GM21717 (cell line): ENCODE measurements at regions not wholly inside any gene's neighbourhood (a gene's known extent, or its start where the extent isn't known, plus 50 kb on each side); places are given as distances from the start of the nearest gene placed in this dataset.
"Not testable (repeated sequence)": the region's sequence is repeated elsewhere in the genome, so short reads cannot be mapped to it uniquely, and the experiment has no call there.

Experiments
- ATAC-seq: cut with Tn5 transposase; IDR thresholded peaks from one replicate; pipeline ENCODE4 v1.9.1; 2021; ENCODE audit warnings: mild to moderate bottlenecking, moderate library complexity; ENCODE audit not compliant: unreplicated experiment

DNA sequence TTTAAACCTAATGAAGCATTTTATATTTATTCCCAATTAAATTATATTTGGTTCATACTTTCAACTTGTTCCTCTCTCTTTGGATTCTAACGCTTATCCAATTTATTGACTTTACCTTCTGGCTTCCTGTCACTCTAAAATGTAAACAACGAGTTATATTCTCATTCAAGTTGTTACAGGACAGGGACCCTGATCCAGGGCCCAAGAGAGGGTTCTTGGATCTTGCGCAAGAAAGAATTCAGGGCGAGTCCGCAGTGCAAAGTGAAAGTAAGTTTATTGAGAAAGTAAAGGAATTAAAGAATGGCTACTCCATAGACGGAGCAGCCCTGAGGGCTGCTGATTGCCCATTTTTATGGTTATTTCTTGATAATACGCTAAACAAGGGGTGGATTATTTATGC is 405.6 kb upstream of the API5 start:
- ATAC-seq = no peak

DNA sequence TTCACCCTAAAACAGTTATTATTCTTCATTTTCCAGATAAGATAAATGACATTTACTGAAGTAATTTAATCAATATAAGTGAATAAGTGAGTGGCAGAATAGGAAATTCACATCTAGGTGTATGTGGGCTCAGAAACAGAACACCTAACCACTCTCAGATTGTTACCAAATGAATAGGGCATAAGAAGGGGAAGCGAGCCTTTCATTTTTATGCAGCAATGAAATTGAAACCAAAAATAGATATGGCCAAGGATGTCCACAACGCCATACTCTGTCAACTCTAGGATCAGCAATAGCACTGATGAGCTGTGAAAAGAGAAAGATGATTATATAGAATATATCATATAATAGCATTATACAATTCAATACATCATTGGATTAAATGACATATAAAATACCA is 398.1 kb upstream of the API5 start:
- peak; percentile 81 for ATAC-seq

DNA sequence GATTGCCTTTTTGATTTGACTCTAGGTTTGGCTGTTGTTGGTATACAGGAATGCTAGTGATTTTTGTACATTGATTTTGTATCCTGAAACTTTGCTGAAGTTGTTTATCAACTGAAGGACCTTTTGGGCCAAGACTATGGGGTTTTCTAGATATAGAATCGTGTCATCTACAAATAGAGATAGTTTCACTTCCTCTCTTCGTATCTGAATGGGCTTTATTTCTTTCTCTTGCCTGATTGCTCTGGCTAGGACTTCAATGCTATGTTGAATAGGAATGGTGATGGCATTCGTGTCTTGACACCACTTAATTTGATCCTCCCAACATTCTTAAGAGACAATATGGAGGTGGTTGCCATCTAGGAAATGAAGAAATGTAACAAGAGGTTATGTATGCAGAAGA is 388.1 kb upstream of the API5 start:
- no peak for ATAC-seq

DNA sequence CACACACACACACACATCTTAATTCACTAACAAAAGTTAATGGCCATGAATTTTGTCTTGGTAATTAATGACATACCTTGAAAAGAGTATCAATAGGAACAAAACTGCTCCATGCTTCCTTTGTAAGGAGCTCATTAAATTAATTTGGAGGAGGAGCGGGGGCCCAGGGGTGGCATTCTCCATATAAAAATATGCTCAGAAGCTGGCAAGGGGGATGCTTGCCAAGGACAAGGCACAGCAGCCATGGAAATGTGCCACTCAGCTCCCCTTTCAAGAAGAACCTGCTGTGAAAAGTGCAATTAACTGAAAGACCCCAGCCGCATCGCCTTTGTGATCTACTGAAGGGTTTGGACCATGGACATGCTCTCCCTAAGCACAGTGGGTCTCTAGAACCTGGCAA is 385.9 kb upstream of the API5 start:
- no peak for ATAC-seq

DNA sequence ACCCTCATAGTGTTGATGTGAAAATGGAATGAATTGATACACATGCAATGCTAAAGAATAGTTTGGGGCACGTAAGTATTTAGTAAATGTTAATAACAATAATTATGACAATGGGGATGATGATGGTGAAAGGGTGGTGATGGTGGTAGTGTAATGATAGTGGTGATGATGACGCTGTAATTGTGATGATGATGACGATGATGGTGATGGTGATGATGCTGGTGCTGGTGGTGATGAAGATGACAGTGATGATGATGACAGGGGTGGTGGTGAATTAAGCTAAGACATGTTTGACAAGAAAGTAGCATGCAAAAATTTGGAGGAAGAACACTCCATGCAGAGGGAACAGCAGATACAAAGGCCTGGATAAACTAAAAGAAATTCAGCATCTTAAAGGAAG is 364.4 kb upstream of the API5 start:
- no peak for ATAC-seq

DNA sequence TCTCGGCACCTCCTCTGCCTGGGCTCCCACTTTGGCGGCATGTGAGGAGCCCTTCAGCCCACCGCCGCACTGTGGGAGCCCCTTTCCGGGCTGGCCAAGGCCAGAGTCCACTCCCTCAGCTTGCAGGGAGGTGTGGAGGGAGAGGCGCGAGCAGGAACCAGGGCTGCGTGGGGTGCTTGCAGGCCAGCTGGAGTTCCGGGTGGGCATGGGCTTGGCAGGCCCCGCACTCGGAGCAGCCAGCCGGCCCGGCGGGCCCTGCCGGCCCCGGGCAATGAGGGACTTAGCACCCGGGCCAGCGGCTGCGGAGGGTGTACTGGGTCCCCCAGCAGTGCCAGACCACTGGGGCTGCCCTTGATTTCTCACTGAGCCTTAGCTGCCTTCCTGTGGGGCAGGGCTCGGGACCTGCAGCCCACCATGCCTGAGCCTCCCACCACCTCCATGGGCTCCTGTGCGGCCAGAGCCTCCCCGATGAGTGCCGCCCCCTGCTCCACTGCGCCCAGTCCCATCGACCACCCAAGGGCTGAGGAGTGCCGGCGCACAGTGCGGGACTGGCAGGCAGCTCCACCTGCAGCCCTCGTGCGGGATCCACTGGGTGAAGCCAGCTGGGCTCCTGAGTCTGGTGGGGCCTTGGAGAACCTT is 361.9 kb upstream of the API5 start:
- ATAC-seq = not testable (repeated sequence)

DNA sequence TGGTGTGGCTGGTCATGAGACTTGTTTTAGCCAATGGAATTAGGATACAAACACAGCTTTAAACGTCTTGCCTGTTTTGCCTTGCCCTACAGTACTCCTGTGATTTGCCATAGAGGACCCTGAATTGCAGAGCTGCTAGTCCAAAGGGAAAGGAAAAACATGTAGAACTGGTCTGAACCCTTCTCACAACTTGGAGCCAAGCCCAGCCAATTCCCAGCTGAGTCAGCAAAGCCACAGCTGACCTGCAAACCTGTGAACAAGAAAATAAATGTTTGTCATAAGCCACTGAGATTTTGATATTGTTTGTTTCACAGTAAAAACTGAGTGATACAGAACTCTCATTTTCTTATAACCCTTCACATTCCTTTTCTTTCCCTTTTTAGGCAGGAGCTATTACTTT is 360.5 kb upstream of the API5 start:
- ATAC-seq = no peak

DNA sequence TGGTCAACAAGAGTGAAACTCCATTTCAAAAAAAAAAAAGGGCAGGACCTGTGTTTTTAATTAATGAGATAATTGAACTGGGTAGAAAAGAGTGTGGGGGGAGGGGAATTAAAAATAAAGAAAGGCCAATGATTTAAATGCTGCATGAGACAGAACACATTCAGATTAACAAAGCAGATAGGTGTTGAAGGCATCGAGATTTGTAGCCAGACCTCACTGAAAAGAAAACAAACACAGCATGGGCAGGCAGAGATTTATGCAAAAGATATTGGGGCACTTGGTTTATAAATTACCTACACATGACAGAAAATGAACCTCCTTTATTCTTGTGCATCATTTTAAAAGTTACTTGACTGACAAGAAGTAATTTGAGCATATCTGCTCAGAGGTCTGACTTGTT is 354.0 kb upstream of the API5 start:
- no peak for ATAC-seq

DNA sequence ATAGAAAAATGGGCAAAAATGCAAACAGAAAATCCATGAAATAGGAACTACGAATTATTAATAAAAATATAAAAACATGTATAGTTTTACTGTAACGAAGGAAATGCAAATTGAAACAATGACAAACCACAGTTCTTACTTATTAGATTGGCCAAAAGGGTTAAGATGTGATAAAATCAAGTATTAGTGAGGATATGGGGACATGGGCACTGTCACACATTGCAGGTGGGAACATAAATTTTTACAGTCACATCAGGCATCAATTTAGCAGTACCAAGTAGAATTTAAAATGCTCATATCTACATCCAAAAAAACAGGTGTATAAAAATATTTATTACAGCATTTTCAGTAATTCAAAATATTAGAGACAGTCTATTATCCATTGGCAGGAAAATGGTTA is 353.2 kb upstream of the API5 start:
- ATAC-seq = no peak

DNA sequence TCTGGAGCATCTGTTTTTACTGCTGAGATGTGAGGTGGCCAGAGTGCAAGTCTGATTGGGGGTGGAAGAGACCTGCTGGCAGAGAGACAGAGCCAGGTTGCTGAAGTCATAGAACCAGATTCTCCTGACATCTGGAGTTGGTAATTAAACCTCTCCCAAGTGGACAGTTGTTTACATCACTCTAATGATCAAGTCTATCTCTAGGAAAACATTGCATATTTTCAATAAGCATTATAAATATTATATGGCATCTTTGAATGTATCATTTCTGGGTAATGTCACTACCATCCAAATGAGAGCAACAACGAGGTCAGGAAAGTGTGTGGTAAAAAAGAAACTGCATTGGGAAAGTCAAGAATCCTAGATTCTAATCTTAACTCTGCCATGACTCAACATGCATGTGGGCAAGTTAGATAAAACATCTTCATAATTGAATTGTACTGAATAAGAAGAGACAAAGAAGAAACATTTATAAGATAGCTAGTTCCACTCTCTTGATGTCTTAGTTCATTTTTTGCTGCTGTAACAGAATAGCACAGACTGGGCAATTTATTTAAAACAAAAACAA is 351.2 kb upstream of the API5 start:
- no peak for ATAC-seq

DNA sequence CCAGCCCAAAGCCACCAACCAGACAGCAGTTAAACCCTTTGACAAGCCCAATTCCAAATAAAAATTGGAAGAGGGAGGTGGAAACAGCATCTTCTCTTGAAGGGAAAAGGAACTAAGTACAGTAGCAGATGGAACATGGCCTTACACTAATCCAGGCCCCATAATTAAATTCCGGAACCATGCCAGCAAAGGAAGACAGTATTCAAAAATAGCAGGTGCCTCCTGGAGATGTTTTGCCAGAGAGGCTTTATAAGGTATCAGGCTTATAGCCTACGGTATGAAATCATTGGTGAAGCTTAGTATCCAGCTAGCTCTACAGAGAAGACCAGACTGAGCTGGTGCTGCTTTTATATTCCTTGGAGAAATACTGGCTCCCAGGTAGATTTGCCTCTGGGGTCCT is 344.1 kb upstream of the API5 start:
- no peak for ATAC-seq

DNA sequence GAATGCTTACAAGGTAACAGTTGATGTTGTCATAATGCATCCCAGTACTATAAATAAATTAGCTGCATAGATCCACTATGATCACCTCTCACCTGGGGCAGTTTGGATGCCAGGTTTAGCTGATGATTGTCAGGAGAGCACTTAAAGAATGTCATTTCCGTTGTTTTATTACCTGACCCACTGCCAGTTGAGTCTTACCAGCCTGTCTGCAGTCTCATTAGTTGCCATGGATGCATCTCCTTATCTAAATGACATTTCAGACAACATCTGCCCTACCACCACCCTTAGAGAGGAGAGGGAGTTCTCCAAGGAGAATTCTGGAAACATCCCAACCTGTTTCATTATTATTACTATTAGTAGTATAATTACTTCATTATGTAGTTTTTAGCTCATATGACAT is 339.1 kb upstream of the API5 start:
- no peak for ATAC-seq

DNA sequence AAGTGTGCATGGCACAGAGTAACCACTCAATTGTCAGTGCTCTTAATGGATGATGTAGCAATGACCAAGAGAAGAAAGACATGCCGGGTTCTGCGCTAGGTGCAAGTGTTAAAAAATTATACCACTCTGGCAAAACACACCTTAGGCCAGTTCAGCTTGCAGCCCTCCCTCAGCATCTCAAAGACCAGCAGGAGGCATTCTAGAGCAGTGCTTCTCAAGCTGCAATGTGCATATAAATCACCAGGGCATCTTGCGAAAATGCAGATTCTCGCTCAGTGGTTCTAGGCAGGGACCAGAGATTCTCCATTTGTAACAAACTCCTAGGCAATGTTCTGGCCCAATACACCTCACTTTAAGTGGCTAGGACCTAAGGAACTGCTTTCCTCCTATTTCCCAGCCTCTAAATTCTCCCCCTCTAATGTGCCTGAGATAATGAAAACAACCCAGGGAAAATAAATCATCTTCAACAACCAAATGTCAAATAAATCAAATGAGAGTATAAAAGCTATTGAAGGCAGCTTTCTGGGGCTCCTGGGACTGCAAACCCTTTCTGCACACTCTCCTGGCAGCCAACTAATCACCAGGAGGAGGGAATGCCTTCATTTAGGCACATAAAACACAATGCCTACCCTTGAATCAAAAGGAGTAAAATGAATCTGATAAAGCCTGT is 337.2 kb upstream of the API5 start:
- no peak for ATAC-seq

DNA sequence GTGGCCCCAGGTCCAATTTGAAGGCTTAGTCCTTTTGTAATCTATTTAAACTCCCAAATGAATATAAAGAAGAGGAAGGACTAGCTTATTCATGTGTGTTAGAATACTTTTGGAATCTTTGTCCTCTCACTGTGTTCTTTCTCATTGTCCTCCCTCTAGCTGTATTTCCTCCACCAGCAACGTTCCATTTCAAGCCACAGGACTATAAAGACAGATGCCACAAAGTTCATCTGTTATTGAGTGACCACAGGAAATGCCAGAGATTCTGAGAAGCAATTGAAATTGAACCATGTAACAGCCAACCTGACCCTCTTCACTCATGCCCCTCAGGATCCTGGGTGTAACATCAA is 336.6 kb upstream of the API5 start:
- no peak for ATAC-seq

DNA sequence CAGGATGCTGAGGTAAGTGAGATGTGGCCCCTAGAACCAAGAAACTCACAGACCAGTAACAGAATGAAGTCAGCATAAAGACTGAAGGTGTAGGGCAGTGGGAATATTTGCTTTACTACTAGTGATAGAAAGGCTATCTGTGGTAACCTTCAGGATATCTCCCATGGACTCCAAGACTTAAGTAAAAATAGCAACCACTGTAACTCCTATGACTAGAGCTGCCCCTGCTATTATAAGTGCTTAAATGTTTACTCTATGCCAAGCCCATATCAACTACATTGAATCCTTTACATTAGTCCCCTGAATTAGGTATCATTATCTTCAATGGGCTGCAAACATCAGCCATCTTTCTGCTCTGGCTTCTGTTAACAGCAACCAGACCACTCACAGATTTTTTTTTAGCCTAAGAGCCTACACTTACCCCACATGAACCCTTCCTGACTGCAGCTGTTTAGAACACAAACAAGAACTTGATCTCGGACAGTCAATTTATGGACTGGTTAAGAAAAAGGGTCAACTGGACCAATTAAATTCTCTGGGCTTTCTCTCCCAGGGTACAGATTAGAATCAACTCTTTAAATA is 335.1 kb upstream of the API5 start:
- no peak for ATAC-seq

DNA sequence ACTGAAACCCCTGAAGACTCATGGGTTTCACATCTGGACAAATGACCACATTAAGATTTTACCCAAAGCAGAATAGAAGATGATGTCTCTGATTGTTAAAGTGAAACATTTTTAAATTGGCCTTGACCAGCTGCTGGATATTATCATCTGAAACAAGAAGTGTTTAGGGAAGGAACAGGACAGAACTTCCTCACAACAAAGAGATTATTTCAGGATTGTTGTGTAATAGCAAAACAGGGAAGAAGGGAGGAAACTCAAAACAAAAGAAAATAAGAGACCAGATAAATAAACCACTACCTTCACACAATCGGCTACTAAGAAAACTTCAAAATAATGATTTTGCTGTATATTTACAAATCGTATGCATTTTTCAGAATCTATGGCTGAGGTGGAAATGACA is 319.2 kb upstream of the API5 start:
- no peak for ATAC-seq

DNA sequence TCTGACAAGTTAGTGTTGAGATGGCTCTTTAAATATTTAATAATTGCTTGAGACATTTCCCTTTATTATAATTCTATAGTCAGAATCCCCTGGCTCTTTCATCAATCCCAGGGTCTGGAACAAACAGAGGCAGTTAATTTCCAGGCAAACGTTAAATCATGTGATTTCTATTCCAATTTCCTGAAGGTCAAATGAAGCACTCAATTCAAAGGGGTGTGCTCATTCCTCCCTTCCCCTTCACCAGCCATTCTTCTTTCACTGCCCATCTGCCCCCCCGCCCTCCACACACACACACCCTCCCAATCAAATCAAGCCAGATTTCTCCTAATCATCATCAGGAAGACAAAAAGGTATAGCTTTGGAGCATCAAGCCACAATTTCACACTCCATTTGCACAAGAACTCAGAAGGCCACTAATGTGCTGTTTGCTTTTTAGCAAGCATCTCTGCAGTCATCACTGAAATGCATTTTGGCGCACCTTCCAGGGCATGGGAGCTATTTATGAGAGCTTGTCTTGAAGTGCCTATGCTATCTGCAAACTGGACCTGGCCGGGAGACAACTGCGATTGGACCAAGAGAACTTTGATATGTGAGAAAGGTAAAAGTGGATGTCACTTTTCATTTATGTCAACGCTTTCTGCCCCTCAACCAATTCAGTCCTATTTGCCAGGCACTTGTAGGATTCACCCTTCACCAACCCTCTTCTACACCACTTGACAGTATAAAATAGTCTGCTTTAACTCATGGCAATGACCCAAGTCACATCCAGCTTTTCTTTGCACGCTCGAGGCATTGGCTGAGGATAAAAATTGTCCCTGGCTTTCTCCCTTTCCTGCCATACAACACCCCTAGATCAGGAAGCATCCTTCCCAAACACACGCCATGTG is 315.1 kb upstream of the API5 start:
- no peak for ATAC-seq

DNA sequence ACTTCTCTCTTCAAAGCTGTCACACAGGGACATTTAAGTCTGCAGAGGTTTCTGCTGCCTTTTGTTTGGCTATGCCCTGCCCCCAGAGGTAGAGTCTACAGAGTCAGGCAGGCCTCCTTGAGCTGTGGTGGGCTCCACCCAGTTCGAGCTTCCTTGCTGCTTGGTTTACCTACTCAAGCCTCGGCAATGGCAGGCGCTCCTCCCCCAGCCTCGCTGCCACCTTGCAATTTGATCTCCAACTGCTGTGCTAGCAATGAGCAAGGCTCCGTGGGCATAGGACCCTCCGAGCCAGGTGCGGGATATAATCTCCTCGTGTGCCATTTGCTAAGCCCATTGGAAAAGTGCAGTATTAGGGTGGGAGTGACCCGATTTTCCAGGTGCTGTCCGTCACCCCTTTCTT is 306.9 kb upstream of the API5 start:
- not testable (repeated sequence) for ATAC-seq

DNA sequence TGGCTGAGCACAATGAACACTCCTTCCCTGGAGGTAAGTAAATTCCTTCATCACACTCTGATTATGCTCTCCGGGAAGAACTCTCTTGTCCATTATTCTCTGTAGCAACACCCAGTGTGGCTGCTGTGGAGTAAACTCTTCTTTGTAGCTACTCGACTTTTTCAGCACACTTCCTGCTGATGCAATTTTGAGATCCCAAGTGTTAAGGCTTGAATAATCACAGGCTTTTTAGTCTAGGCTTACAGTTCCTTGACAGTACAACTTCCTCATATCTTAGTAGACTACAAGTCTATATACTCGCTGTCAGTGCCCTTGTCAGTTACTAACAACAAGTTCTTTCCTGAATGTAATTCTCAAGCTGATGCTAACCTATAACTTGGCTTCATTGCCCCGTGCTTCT is 301.8 kb upstream of the API5 start:
- no peak for ATAC-seq

DNA sequence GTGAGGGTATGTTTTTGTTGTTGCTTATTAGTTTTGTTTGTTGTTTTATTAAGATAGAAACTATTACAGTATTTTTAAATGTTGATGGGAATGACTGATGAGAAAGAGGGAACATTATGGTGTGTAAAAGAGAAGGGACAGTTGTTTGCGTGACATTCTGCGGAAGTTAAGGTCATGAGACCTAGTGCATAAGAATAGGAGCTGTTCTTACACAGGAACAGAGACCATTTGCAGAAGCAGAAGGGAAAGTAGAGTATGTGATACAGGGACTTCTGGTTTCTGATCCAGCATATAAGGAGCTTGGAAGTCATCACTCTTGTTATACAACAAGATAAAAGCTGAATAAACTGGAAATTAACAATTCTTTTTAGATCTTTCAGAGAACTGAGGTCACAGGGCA is 299.2 kb upstream of the API5 start:
- no peak for ATAC-seq

DNA sequence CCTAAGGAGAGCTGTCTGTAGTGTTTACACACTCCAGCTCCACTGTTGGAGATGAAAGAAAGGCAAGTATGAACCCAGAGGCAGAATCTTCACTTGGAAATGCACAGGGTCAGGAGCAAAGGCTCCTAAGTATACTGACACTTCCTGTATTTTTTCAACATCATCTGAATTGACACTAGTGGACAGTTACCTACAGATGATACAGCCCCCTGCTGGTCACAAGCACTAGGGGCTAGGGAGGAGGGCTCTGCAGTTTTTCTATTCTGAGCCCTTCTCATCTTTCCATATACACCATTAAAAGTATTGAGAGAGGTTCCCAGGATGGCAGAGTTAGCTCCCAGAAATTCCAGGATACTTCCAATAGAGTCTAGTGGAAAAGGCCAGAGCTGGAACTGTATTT is 290.3 kb upstream of the API5 start:
- ATAC-seq = peak; percentile 63

DNA sequence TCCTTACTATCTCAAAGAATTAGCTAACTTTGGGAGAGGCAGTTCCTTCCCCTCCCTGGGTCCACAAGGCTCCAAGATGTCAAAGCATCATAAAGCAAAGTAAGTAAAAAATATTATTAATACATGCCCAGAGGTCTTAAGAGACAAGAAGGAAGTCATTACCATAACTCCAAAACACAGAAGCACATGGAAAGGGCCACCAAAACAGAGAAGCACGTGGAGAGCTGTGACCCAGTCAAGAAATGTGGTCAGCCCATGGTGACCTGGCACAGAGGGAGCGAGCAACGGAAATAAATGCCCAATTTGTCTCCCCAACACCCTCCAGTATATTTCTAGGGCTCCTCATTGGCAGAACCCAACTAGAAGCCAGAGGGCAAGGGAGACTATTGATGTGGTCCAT is 277.5 kb upstream of the API5 start:
- ATAC-seq = no peak
